Pancreas (tissue), 10 donors: ENCODE measurements at regions not wholly inside any gene's neighbourhood (a gene's known extent, or its start where the extent isn't known, plus 50 kb on each side); places are given as distances from the start of the nearest gene placed in this dataset.

Source experiments
- ATAC-seq, 4 donors: fragments of 200-7000 bp; cut with Tn5 transposase; one replicate each; pipeline versions ENCODE4 v1.8.0 to v1.9.1; 2020; ENCODE audit warnings: mild to moderate bottlenecking in 4 of 4, moderate library complexity in 4 of 4
- DNase-seq, 6 donors: peaks; one replicate each; pipeline ENCODE4 v3.0.0-alpha.2; 2020
- FAIRE-seq: peaks from 2 replicates; lab custom pipeline; 2012; peaks lifted over from hg19 to GRCh38; lab: Jason Lieb, UNC
- H3K27ac ChIP-seq, 4 donors: fragments of 200-600 bp; sonication (generic); 1 replicate in 3 of 4; 2 replicates in 1 of 4; pipeline versions ENCODE4 v1.5.0 to v1.8.0; 2020
- H3K27me3 ChIP-seq, 4 donors: fragments of 200-600 bp; one replicate each; pipeline ENCODE4 v1.8.0; 2021
- H3K36me3 ChIP-seq, 3 donors: fragments of 200-600 bp; sonication (generic) in 1 of 3; one replicate each; pipeline versions ENCODE4 v1.5.0 to v1.8.0; 2020 to 2021
- H3K4me1 ChIP-seq, 3 donors: fragments of 200-600 bp; one replicate each; pipeline ENCODE4 v1.8.0; 2021
- H3K4me3 ChIP-seq, 4 donors: fragments of 200-600 bp; sonication (generic) in 2 of 4; one replicate each; pipeline versions ENCODE4 v1.5.0 to v1.8.0; 2020 to 2021
- H3K9me3 ChIP-seq, 4 donors: fragments of 200-600 bp; one replicate each; pipeline ENCODE4 v1.8.0; 2021
- WGBS, 2 donors: extraction: QIAGEN DNeasy Blood & Tissue Kit; methylation state at CpG; one replicate each; pipeline ENCODE4 v1.1.7; 2013; 5-methylcytosine and 5-hydroxymethylcytosine counted together
- intact Hi-C, 3 donors: fragments of 100-400 bp; cut with DNase I; formaldehyde crosslinking; loops; one replicate each; pipeline versions ENCODE4 v1.11.1 to v1.14.2; 2022
- TF ChIP-seq, protein P1 (sequence below), 4 donors: fragments of 200-600 bp; sonication (generic) in 3 of 4; IDR thresholded peaks; one replicate each; pipeline versions ENCODE4 v1.5.0 to v1.8.0; 2021; ENCODE audit warnings: antibody characterized with exemption in 4 of 4
- donor health status: healthy with polysubstance abuse.
- donor health status: DM: no; HTN: no; CAD: no; lungs with moderate emphysema.
- donor health status: DM: no; HTN: no; CAD: no.
- donor health status: control.
- donor health status: control.
- donor health status: Bipolar disorder and iron deficiency.
- donor health status: DM: yes; HTN: yes; CAD: no.
- donor health status: DM: no; HTN: no; CAD: no.
- donor health status: DM: no; HTN: no; CAD: no.
- donor health status: DM: yes; HTN: yes; CAD: no.

DNA sequence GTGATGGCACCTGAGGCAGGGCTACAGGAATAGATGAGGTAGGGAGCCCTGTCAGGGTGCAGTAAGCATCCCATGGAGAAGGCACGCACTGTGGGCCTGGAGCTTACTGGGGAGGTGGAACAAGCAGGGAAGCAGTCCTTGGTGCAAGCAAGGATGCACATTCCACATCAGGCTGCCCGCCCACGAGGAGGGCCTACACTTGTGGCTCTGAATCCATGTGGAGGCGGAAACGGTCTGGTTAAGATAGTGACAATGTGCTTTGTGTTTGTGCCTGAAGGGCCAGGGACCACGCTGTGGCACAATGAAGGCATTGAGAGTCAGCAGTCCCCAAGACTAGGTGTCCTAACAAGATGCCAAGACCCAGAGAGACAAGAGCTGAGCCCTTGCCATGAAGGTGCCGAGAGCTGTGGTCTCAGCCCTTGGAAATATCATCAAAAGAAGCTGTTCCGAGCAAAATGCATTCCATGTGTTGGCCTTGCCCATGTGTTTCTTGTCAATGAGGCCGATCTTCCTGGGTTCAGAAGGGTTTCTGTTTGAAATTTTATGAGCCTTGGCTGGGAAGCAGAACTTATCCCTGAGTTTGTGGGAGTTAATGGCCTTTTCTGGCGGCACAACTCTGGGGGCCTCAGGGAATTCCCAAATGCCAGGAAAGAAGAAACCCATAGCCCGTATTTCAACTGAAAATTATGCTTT, 111.9 kb downstream of the NGF start:
- DNase-seq, result no peak
- Histone ChIP-seq H3K27ac (no peak overlapping the region), H3K9me3 (no peaks in the 10 kb centered on the region), H3K4me1 (peaks cover 0 to 11% (median 5%) of the 10 kb centered on the region in 3 donors), H3K36me3 (no peaks in the 10 kb centered on the region), H3K4me3 (no peak overlapping the region), H3K27me3 (no peaks in the 10 kb centered on the region)
- ATAC-seq, result no peak
- intact Hi-C loops, result no loop called here
- TF ChIP-seq, protein P1, sequence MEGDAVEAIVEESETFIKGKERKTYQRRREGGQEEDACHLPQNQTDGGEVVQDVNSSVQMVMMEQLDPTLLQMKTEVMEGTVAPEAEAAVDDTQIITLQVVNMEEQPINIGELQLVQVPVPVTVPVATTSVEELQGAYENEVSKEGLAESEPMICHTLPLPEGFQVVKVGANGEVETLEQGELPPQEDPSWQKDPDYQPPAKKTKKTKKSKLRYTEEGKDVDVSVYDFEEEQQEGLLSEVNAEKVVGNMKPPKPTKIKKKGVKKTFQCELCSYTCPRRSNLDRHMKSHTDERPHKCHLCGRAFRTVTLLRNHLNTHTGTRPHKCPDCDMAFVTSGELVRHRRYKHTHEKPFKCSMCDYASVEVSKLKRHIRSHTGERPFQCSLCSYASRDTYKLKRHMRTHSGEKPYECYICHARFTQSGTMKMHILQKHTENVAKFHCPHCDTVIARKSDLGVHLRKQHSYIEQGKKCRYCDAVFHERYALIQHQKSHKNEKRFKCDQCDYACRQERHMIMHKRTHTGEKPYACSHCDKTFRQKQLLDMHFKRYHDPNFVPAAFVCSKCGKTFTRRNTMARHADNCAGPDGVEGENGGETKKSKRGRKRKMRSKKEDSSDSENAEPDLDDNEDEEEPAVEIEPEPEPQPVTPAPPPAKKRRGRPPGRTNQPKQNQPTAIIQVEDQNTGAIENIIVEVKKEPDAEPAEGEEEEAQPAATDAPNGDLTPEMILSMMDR (IDR thresholded peaks at IDR 0.05), result no peak
- 91% methylated on average over 11 of the region's 11 CpGs for WGBS, 2 donors
- no peak for FAIRE-seq

- DNase-seq (no peak), ATAC-seq (no peak), FAIRE-seq (no peak)
- WGBS, 2 donors, result 92 to 93% methylated on average over 2 of the region's 2 CpGs
- H3K36me3 ChIP-seq, result no peaks in the 10 kb centered on the region
- peaks cover 0 to 11% (median 5%) of the 10 kb centered on the region in 3 donors for H3K4me1 ChIP-seq
- TF ChIP-seq, protein P1 (IDR thresholded peaks at IDR 0.05), result no peak
- H3K9me3 ChIP-seq, result no peaks in the 10 kb centered on the region
- intact Hi-C loops, result no loop called here
- H3K27ac ChIP-seq, result no peak overlapping the region
- H3K27me3 ChIP-seq, result no peaks in the 10 kb centered on the region
- H3K4me3 ChIP-seq, result no peak overlapping the region
Observed at GRCh38 chr1:115224636-115225035, 113.4 kb downstream of the NGF start.

DNA sequence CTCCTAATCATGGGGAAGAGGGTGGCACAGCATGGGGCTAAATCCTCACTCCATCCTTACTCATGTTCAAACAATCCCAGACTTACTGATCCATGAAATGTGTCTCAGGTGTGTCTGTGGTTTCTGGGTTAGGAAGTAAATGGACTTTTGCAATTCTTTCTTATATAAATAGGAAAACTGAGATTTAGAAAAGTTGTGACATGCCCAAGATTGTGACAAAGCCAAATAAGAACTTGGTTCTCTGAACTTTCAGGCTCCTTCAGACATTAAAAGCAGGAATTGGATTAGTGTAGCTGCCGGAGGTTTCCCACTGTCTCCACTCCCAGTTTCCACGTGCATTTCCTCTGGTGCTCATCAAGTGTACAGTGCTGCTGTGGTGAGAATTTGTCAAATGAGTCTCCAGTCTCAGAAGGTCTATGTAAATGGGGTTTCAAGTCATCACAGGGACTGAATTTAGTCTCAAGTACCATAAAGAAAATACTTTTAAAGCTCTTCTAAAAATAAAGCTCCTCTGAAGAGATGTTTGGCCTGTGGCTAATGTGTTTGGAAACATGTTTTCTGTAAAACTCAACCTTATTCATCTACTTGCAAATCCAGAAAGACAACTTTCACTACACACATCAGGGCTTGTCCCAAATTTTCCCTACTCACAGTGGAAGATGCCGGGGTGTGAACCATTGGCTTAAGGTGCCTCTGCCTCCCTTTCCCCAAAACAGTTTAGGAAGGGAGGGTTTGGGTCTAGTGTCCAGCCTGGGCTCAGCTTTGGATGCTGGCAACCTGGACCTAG, 115.2 kb downstream of the NGF start:
- H3K27me3 ChIP-seq, result no peaks in the 10 kb centered on the region
- H3K4me3 ChIP-seq, result no peak overlapping the region
- DNase-seq, result no peak
- intact Hi-C loops, result no loop called here
- H3K27ac ChIP-seq, result no peak overlapping the region
- FAIRE-seq, result no peak
- H3K36me3 ChIP-seq, result no peaks in the 10 kb centered on the region
- H3K9me3 ChIP-seq, result no peaks in the 10 kb centered on the region
- ATAC-seq, result no peak
- TF ChIP-seq, protein P1 (IDR thresholded peaks at IDR 0.05), result no peak
- 87 to 93% methylated on average over 3 of the region's 3 CpGs for WGBS, 2 donors
- H3K4me1 ChIP-seq, result no peaks in the 10 kb centered on the region

GRCh38 chr1:115220340-115221270, 117.4 kb downstream of the NGF start:
- no peak for DNase-seq
- no peak overlapping the region for H3K27ac ChIP-seq
- WGBS, 2 donors, result 79 to 87% methylated on average over 17 of the region's 17 CpGs

More at GRCh38 chr1:115220340-115221270, 117.4 kb downstream of the NGF start:
- intact Hi-C loops, result no loop called here
- ATAC-seq (peak in 1 of 4 donors; percentile 44), FAIRE-seq (no peak)
- no peaks in the 10 kb centered on the region for H3K4me1 ChIP-seq
- no peaks in the 10 kb centered on the region for H3K27me3 ChIP-seq
- TF ChIP-seq, protein P1 (IDR thresholded peaks at IDR 0.05), result no peak
- H3K4me3 ChIP-seq, result no peak overlapping the region
- no peaks in the 10 kb centered on the region for H3K9me3 ChIP-seq
- no peaks in the 10 kb centered on the region for H3K36me3 ChIP-seq
